ENCODE measurements at regions not wholly inside any gene's neighbourhood (a gene's known extent, or its start where the extent isn't known, plus 50 kb on each side); places are given as distances from the start of the nearest gene placed in this dataset.
"Not testable (repeated sequence)": the region's sequence is repeated elsewhere in the genome, so short reads cannot be mapped to it uniquely, and the experiment has no call there.

DNA sequence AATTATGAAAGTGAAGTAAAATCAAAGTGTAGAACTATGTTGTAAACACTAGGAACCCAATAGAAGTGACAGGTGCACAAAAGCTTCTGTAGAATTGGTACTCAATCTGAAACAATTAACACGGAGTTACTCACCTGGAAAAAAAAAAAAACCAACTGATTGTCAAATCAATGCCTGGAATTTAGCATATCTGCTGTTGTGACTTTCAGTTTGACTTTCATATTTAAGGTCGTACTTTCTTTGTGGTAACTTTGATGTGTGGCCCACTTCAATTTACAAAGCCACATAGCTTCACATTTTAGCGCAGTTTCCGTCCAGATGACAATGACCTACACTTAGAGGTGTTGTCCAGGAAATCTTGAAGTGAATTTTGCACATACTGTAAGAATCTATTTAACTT is 1124.9 kb downstream of the STIM2 start:
- no peak for DNase-seq

DNA sequence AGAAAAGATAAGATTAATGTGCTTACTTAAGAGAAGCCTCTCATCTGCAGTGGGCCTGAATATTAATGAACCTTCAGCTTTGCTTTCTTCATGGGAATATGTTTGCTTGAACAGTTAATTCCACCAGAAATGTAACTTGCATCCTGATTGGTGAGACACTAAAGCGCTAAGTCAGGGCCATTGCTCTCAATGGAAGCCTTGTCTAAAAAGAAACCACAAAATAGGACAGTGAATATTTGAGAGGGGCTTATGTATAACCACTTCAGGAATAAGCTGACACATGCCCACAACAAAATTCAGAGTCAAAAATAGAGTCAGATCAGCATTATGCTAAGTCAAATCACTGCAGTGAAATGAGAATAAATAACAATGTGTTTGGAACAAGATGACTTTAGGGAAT is 1125.8 kb downstream of the STIM2 start:
- no peak for DNase-seq

DNA sequence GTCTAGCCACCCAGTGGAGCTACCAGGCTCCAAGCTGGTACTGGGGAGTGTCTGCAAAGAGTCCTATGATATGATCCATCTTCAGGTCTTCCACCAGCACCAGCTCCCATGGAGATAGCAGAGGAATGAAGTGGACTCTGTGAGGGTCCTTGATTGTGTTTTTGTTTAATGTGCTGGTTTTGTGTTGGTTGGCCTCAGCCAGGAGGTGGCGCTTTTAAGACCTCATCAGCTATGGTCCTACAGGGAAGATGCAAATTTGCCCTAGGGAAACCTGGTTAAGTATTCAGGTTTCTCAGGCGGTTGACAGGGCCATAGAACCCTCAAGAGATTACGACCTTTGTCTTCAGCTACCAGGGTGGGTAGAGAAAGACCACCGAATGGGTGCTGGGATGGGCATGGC is 1141.1 kb downstream of the STIM2 start:
- no peak for DNase-seq

DNA sequence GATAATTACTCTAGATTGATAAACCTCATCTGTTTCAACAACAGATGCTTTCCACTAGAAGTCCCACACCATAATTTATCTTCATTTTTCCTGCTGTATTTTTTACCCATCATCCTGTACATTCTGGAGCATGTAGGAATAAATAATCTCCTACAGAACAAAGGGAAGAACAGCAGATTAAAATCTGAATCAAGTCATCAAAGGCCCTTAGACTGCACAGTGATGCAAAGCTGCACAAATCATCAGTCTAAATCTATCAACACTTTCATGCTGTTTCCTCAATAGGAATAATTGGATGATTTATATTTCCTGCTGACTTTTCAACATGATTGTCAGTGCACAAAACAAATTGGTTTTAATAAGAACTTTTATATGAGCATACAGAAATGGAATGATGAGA is 1143.9 kb downstream of the STIM2 start:
- DNase-seq = no peak

DNA sequence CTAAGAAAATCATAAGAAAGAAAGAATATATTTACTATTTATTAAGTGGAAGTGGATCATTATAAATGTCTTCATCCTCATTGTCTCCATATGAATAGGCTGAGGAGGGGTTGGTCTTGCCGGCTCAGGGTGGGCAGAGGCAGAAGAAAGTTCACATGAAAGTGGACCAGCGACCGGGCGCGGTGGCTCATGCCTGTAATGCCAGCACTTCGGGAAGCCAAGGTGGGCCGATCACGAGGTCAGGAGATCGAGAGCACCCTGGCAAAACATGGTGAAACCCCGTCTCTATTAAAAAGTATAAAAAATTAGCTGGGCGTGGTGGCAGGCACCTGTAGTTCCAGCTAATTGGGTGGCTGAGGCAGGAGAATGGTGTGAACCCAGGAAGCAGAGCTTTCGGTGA is 1145.4 kb downstream of the STIM2 start:
- no peak for DNase-seq

DNA sequence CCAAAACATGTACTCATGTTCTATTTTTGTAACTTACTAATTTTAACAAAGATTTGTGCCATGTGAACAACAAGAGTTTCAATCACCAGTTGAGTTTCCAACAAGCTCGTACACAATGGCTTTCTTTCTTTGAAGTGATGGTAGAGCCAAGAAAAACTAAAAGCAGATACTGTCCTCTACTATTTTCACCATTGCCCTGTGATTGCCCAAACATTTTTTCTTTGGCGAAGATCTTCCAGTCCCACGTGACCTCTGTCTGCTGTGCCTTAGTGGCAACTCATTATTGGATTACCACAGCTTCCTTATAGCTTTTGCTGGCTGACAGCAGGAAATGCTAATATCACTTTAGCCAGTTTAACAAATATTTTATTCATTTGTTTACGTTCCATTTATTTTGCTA is 1147.1 kb downstream of the STIM2 start:
- no peak for DNase-seq

DNA sequence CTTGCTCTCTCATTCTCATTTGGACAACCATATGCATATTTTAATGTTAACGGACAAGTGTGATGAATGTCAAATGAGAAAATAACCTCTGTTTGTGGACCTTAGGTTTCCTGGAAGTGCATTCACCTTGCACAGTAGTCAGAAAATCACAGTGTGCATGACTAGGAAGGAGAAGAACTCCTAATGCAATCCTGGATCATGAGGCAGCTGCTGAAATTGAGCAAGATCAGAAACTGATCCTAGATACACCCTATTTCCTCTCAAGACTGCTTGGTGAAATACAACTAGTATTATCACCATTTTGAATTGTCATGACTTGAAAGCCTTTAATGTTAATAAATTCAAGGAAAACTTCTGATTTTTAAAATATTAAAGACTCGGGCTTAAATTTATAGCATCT is 1148.9 kb downstream of the STIM2 start:
- no peak for DNase-seq

DNA sequence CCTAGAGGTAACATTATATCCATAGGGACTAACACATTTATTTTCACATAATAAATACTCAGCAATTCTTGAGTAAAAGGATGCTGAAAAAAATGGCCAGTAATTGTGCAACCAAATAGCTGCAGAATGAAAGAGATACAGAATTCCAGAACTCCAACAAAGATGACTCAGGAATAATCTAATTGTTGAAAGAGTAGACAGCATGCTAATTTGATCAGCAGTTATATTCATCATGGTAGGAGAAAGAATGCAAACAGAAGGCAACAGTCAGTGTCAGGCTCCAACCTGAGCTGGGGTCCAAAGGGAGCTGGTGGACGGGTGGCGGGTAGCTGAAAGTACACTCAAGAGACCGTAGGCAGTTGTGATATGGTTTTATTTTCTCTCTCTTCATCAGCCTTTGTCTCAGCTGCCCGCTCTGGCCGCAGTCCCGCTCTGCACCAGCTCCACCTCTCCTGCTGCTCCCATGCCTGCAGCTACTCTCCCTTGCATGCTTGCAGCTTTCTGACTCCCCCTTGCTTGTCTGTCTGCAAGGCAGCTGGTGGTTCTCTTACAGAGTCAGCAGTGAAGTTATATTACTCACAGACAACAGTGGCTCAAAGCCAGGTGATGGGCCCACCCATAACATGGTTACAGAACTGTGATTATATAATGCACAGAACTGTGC is 1150.1 kb downstream of the STIM2 start:
- DNase-seq = no peak

DNA sequence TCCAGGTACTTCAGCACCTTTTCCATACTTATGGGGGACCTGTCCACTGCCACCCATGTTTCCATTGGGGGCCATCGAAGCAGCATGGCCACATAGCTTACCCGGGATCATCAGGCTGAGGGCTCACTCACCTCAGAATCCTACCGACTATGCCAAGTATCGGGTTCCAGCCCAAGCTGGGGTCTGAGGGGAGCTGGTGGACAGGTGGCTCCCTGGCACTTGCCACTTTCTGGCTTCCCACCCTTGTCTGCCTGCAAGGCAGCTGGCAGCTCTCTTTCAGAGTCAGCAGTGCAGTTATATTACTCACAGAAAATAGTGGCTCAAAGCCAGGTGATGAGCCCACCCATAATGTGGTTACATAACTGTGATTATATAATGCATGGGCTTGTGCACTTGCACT is 1153.8 kb downstream of the STIM2 start:
- no peak for DNase-seq

DNA sequence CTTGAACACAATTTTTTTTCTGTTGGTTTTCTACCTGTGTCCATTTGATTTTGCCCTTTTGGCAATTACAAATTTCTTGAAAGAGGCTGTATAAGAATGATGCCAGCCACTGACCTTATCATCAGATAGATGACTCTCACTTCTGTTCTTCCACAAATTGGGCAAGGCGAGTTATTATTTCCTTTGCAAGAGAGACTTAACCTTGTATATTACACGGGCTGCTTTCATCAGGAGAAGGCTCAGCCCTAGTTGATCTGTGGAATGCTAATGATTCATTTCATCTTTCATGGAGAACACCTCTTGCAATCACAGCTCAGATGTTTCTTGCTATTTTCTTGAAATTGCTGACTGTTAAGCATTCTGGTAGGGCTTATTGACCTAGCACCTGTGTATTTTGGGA is 1155.4 kb downstream of the STIM2 start:
- DNase-seq = no peak

DNA sequence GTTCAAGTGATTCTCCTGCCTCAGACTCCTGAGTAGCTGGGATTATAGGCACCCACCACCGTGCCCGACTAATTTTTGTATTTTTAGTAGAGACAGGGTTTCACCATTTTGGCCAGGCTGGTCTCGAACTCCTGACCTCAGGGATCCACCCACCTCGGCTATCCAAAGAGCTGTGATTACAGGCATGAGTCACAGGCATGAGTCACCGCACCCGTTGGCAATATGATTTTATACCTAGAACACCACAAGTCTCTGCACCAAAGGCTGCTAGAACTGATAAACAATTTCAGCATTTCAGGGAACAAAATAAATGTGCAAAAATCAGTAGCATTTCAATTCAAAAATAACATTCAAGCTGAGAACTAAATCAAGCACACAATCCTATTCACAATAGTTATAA is 1177.6 kb downstream of the STIM2 start:
- not testable (repeated sequence) for DNase-seq

DNA sequence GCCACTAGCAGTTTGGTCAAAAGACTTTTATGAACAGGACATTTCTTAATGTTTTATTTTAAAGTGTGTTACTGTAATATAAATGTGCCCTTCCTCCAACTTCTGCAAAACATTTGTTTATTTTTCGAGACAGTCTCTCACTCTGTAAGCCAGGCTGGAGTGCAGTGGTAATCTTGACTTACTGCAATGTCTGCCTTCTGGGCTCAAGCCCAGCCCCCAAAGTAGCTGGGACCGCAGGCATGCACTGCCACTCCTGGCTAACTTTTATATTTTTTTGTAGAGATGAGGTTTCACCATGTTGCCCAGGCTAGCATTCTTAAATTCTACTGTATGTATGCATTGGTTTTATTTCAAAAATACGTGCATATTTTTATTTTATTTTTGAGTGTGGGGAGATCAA is 1201.9 kb downstream of the STIM2 start:
- DNase-seq = no peak

DNA sequence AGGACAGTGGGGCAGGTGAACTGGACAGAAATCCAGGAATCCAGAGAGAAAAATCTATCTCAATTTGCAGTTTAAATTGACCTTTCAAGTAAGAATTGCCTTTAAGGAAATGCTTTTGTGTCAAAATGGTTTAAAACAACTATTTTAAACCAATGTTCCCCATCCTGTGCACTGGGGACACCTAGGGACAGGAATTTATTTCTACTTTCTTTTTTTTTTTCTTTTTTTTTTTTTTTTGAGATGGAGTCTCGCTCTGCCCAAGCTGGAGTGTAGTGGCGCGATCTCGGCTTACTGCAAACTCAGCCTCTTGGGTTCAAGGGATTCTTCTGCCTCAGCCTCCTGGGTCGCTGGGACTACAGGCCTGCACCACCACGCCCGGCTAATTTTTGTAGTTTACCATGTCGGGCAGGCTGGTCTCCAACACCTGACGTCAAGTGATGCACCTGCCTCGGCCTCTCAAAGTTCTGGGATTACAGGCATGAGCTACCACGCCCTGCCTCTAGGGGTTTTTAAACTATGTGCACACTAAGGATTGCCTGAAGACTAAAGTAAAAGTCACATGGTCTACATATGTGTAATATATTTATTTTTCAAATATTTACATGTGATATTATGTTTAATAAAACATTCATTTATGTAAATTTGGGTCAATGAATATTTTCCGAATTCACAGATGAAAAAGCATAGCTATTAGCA is 1213.4 kb downstream of the STIM2 start:
- no peak for DNase-seq

DNA sequence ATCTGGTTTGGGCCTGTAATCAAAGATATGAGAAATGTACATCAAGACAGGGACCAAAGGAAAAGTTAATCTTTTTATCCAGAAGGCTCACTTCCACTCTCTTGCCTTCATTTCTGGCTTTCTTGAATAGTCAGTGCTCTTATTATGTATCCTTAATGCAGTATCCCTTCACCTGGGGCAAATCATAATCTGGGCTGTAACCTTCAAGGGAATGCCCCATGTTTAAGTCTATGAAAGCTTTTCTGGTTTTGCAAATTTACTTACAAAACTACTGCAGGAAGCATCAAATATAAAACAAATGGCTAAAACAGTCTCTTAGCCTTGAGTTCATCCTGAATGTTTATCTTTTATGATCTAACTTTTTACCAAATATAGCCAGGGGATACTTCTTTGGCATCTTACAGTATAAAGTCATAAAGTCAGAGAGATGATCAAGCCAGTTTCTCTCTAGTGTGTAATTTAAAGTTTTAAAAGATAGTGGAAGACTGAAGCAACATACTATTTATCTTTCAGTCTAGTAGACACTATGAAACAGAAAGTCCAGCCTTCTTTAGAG is 1214.8 kb downstream of the STIM2 start:
- no peak for DNase-seq

DNA sequence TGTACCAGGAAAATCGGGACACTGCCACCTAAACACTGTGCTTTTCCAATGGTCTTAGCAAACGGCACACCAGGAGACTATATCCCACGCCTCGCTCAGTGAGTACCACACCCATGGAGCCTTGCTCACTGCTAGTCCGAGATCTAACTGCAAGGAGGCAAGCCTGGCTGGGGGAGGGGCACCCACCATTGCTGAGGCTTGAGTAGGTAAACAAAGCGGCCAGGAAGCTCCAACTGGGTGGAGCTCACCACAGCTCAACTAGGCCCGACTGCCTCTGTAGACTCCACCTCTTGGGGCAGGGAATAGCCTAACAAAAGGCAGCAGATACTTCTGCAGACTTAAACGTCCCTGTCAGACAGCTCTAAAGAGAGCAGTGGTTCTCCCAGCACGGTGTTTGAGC is 1216.6 kb downstream of the STIM2 start:
- not testable (repeated sequence) for DNase-seq

DNA sequence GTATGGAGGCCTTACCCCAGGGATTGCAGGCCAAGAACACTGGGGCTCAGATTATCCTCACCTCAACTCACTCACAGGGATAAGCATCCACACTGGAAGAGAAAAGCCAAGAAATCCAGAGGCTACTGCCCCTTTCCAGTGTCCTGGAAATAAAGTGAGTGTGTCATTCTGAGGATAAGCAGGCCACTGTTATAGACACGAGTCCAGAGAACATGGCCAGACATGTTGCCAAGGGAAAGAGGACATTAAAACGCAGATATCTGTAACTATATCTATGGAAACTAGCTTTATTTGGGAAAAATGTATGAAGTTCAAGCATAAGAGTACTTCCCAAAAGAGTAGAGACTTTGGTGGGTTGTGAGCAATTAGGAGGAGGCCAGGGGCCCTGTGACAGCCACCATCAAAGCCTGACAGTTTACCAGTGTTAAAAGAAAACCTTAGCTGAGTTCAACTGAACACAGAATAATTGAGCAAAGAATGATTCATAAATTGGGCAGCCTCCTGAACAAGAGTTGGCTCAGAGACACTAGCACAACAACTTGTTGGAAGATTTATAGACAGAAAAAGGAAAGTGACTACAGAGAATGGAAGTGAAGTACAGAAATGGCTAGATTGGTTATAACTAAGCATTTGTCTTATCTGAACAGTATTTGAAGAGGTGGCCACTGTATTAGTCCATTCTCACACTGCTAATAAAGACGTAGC is 1222.2 kb downstream of the STIM2 start:
- no peak for DNase-seq

DNA sequence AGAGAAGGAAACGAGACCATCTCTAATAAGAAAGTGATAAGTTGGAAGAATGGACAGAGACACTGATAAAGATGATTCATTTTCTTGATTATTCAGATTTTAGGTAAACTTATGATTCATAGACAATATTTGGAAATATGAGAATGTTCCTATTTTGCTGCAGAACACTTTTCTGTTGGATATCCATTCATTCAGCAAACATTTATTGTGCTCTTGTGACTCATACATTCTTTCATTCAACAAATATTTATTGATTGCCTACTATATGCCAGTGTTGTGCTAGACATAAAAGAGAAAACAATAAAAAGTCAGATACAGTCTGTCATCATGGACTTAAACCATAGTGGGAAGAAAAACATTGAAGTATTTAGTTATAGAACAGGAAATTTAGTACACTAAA is 1232.0 kb downstream of the STIM2 start:
- DNase-seq = no peak

DNA sequence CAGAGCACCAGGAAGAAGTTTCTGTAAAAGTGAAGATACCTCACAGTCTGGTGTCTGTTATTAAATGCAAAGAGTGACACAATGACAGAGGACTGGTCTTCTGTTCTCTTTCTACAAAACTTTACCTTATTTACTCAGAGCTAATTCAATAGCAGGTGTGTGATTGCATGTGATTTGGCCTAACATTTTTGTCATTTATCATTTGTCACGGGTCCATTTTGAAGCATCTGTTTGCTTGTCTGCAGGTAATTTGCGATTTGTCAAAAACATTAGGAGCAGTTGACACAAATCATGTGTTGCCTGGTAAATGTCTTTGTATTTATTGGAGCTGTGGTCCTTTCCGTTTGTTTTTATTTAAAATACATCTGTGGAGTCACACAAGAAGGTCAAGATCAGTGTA is 1232.4 kb downstream of the STIM2 start:
- DNase-seq = no peak

DNA sequence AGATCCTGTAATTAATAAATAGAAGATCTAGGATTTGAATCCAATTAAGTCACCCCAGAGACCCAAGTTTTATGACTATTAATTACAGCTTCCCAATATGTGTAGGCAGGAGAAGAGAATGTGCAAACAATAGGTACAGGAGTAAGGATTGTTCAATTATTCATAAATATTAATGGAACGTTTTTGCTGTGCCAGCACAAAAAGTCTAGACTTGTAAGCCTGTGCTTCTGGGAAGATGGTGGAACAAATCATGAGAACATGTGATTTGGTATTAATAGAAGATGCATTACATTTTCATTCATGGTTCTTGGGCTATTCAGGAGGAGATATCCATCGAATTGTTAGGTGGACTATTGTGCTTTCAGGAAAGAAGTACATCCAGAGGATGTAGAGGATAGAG is 1240.9 kb downstream of the STIM2 start:
- DNase-seq = no peak

DNA sequence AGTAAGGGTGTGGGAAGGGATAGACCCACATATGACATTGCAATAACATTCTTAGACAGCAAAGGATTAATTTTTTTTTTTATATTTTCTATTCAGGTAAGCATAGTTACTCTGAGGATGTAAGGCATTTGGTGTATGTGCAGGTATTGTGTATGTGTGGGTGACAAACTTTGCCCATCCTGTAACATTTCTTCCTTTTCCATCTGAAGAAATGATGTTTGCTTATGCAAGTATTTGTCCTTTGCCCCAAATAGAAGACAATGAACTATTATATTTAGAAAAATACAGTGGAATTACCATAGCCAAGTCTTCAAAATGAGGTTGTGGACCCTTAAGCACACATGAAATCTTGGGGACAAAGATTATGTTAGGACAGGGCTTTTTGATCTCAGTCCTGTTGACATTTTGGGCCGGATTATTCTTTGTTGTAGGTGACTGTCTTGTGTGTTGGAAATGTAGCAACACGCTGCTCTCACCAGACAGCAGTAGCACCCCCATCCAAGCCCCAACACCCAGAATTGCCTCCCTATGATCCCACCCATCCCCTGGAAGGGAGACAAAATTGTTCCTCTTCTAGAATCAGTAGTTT is 1244.7 kb downstream of the STIM2 start:
- no peak for DNase-seq

DNA sequence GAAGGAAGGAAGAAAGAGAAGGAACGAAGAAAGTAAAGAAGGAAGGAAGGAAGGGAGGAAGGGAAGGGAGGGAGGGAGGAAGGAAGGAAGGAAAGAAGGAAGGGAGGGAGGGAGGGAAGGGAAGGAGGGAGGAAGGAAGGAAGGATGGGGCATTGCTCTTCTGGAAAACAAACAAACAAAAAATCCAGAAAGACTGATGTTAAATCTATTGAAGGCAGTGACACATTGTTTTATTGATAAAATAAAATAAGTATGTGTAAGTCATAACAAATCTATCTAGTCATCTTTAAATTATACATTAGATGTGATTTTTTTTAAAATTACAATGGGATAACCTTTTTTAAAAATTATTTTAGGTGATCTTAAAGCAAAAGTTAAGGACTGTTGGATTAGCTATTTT is 1245.5 kb downstream of the STIM2 start:
- no peak for DNase-seq

DNA sequence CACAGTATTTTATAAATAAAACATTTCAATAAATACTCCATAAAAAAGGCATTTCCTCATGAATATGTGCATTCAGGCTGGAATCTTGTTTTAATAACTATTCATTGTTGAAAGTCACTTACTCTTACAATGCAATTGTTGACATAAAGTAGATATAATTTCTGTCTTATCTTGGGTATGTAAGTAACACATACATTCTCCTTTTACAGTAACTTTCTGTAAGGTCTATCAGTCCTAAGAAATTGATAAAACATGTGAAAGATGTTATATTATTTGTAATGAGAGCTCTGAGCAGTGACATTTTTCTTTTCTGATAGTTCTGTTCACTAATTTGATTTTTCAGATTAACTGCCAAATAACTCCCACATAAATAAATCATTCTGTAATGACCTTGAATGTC is 1249.2 kb downstream of the STIM2 start:
- no peak for DNase-seq

DNA sequence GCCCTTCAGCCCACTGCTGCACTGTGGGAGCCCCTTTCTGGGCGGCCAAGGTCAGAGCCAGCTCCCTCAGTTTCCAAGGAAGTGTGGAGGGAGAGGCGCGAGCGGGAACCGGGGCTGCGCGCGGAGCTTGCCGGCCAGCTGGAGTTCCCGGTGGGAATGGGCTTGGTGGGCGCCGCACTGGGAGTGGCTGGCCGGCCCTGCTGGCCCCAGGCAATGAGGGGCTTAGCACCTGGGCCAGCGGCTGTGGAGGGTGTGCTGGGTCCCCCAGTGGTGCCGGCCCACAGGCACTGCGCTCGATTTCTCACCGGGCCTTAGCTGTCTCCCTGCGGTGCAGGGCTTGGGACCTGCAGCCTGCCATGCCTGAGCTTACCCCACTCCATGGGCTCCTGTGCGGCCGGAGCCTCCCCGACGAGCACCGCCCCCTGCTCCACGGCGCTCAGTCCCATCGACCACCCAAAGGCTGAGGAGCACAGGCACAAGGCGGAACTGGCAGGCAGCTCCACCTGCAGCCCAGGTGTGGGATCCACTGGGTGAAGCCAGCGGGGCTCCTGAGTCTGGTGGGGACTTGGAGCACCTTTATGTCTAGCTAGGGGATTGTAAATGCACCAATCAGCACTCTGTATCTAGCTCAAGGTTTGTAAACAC is 1252.2 kb downstream of the STIM2 start:
- not testable (repeated sequence) for DNase-seq

All from activated CD4-positive, alpha-beta T cell treated with anti-CD3 and anti-CD28 coated beads for 4 hours (primary cell).